GM12873 (cell line): ENCODE measurements at regions not wholly inside any gene's neighbourhood (a gene's known extent, or its start where the extent isn't known, plus 50 kb on each side); places are given as distances from the start of the nearest gene placed in this dataset.

Experiments used
- CTCF ChIP-seq: IDR thresholded peaks from 2 replicates; pipeline ENCODE4 v1.5.1; 2012; ENCODE audit warnings: low read depth, mild to moderate bottlenecking, moderate library complexity, low read length, control low read depth; ENCODE audit not compliant: insufficient read depth; ENCODE audit errors: missing control alignments

- no peak for TF ChIP-seq CTCF
These were observed 194.1 kb upstream of the GJE1 start for GRCh38 chr6:141938664-141939063.

GRCh38 chr6:141932685-141933084 lies 200.0 kb upstream of the GJE1 start:
- TF ChIP-seq CTCF = no peak

- no peak for TF ChIP-seq CTCF
These were observed 207.7 kb upstream of the GJE1 start for GRCh38 chr6:141925001-141925400.

GRCh38 chr6:141922898-141923297 lies 209.8 kb upstream of the GJE1 start:
- no peak for TF ChIP-seq CTCF

GRCh38 chr6:141914646-141915045 lies 218.1 kb upstream of the GJE1 start:
- no peak for TF ChIP-seq CTCF

GRCh38 chr6:141906569-141907080 lies 226.1 kb upstream of the GJE1 start:
- TF ChIP-seq CTCF = no peak

GRCh38 chr6:141890661-141891060 lies 242.1 kb upstream of the GJE1 start:
- no peak for TF ChIP-seq CTCF
